ENCODE measurements at regions not wholly inside any gene's neighbourhood (a gene's known extent, or its start where the extent isn't known, plus 50 kb on each side); places are given as distances from the start of the nearest gene placed in this dataset.

GRCh38 chr4:10180603-10180926, 64.0 kb upstream of the WDR1 start:
- Histone ChIP-seq H3K27ac (ENCODE audit: low read length) (no peak overlapping the region), H4K20me1 (ENCODE audit: insufficient read depth, low read length) (no peaks in the 10 kb centered on the region), H3F3A (ENCODE audit: insufficient read depth, low read length) (no peaks in the 10 kb centered on the region), H3K4me1 (ENCODE audit: low read length) (peaks cover 5% of the 10 kb centered on the region; the same call in 1 of the 2 replicates), H2AFZ (ENCODE audit: low read length) (no peak overlapping the region), H3K27me3 (replicated peaks; ENCODE audit: insufficient read depth, low read length) (no peaks in the 10 kb centered on the region), H3K4me2 (ENCODE audit: low read depth, low read length) (no peak overlapping the region), H3K79me2 (ENCODE audit: low read length) (no peaks in the 10 kb centered on the region), H3K9me2 (replicated peaks; ENCODE audit: insufficient read depth, low read length) (no peaks in the 10 kb centered on the region), H3K9me3 (replicated peaks; ENCODE audit: insufficient read depth, low read length) (no peaks in the 10 kb centered on the region), H3K36me3 (replicated peaks; ENCODE audit: insufficient read depth, low read length) (no peaks in the 10 kb centered on the region), H3K4me3 (ENCODE audit: low read length) (no peak overlapping the region), H3K9ac (ENCODE audit: low read length) (no peak overlapping the region)
- TF ChIP-seq CTCF (IDR thresholded peaks at IDR 0.05; ENCODE audit: low read length) (no peak), EZH2phosphoT487 (IDR thresholded peaks at IDR 0.05; ENCODE audit: low read length) (no peak), EZH2 (optimal IDR thresholded peaks at IDR 0.05; ENCODE audit: low read depth, low read length) (no peak)
- no peak for DNase-seq

DNA sequence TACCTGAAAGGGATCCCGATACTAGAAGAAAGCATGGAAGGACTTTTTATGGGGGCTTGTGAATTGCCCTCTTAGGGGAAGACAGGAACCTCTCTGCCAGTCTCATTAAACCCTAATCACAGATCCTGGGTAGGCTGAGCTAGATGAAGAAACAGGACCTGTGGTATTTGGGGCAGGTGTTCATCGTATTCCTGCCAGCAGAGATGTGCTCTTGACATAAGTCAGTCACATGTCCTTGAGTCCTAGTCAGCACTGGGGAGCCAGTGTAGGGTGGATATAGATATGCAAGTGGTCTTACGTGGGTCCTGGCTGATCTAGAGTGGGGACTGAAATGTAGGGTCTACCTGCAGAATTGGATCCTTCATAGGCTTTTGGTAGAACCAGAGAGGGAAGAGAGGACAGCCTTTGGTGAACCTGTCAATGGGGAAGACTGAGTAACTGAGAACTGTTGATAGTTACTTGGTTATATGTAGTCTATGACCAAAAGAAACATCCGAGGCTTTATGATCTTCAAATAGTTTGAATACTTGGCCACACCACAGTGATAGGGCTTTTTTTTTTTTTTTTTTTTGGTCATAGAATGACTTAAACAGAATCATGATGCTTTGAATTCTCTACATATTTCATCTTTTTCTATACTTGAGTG, 63.5 kb upstream of the WDR1 start:
- no peaks in the 10 kb centered on the region for H3F3A ChIP-seq (ENCODE audit: insufficient read depth, low read length)

GRCh38 chr4:10178763-10179162, 62.2 kb upstream of the WDR1 start:
- Histone ChIP-seq H3K4me2 (ENCODE audit: low read depth, low read length) (no peak overlapping the region), H3K9ac (ENCODE audit: low read length) (no peak overlapping the region), H3K79me2 (ENCODE audit: low read length) (no peaks in the 10 kb centered on the region), H2AFZ (ENCODE audit: low read length) (no peak overlapping the region), H4K20me1 (ENCODE audit: insufficient read depth, low read length) (no peaks in the 10 kb centered on the region), H3K9me2 (replicated peaks; ENCODE audit: insufficient read depth, low read length) (no peaks in the 10 kb centered on the region), H3K27ac (ENCODE audit: low read length) (no peak overlapping the region), H3K27me3 (replicated peaks; ENCODE audit: insufficient read depth, low read length) (no peaks in the 10 kb centered on the region), H3F3A (ENCODE audit: insufficient read depth, low read length) (no peaks in the 10 kb centered on the region), H3K4me1 (ENCODE audit: low read length) (peaks cover 5% of the 10 kb centered on the region; the same call in 1 of the 2 replicates), H3K9me3 (replicated peaks; ENCODE audit: insufficient read depth, low read length) (no peaks in the 10 kb centered on the region), H3K36me3 (replicated peaks; ENCODE audit: insufficient read depth, low read length) (no peaks in the 10 kb centered on the region), H3K4me3 (ENCODE audit: low read length) (no peak overlapping the region)
- no peak for DNase-seq
- no peak for TF ChIP-seq EZH2phosphoT487 (IDR thresholded peaks at IDR 0.05; ENCODE audit: low read length)
- TF ChIP-seq EZH2 (optimal IDR thresholded peaks at IDR 0.05; ENCODE audit: low read depth, low read length), result no peak
- TF ChIP-seq CTCF (IDR thresholded peaks at IDR 0.05; ENCODE audit: low read length), result no peak

More for the DNA sequence above, 63.5 kb upstream of the WDR1 start:
- Histone ChIP-seq H3K36me3 (replicated peaks; ENCODE audit: insufficient read depth, low read length) (no peaks in the 10 kb centered on the region), H3K9me2 (replicated peaks; ENCODE audit: insufficient read depth, low read length) (no peaks in the 10 kb centered on the region), H3K4me2 (ENCODE audit: low read depth, low read length) (no peak overlapping the region), H4K20me1 (ENCODE audit: insufficient read depth, low read length) (no peaks in the 10 kb centered on the region), H3K4me1 (ENCODE audit: low read length) (peaks cover 5% of the 10 kb centered on the region; the same call in 1 of the 2 replicates), H3K79me2 (ENCODE audit: low read length) (no peaks in the 10 kb centered on the region), H3K4me3 (ENCODE audit: low read length) (no peak overlapping the region), H3K9ac (ENCODE audit: low read length) (no peak overlapping the region), H2AFZ (ENCODE audit: low read length) (no peak overlapping the region), H3K27ac (ENCODE audit: low read length) (no peak overlapping the region), H3K9me3 (replicated peaks; ENCODE audit: insufficient read depth, low read length) (no peaks in the 10 kb centered on the region), H3K27me3 (replicated peaks; ENCODE audit: insufficient read depth, low read length) (no peaks in the 10 kb centered on the region)
- DNase-seq, result no peak
- TF ChIP-seq EZH2phosphoT487 (IDR thresholded peaks at IDR 0.05; ENCODE audit: low read length) (no peak), EZH2 (optimal IDR thresholded peaks at IDR 0.05; ENCODE audit: low read depth, low read length) (no peak), CTCF (IDR thresholded peaks at IDR 0.05; ENCODE audit: low read length) (no peak)
